GM23338 (cell line): ENCODE measurements at regions not wholly inside any gene's neighbourhood (a gene's known extent, or its start where the extent isn't known, plus 50 kb on each side); places are given as distances from the start of the nearest gene placed in this dataset.
A peak's percentile ranks its signal among the peaks of the same experiment; 100 is the strongest.

ENCODE experiments used
- ATAC-seq: fragments of 200-7000 bp; cut with Tn5 transposase; 3 replicates; pipeline ENCODE4 v1.9.1; 2020
- DNase-seq: peaks from one replicate; pipeline ENCODE4 v3.0.0-alpha.2; 2015; ENCODE audit warnings: low spot score
- H2AFZ ChIP-seq: fragments of 200-600 bp; sonication (generic); 2 replicates; pipeline ENCODE4 v1.8.0; 2016; ENCODE audit warnings: antibody characterized with exemption, mild to moderate bottlenecking, moderate library complexity
- H3F3A ChIP-seq: fragments of 200-600 bp; sonication (generic); replicated peaks from 2 replicates; pipeline ENCODE4 v1.8.0; 2017; ENCODE audit warnings: antibody characterized with exemption, mixed run types, low read depth
- H3K27ac ChIP-seq: fragments of 200-600 bp; sonication (generic); 2 replicates; pipeline ENCODE4 v1.6.1; 2016; ENCODE audit warnings: low read depth
- H3K27me3 ChIP-seq: fragments of 200-600 bp; sonication (generic); 2 replicates; pipeline ENCODE4 v1.8.0; 2016; ENCODE audit warnings: mild to moderate bottlenecking, mixed run types, moderate library complexity; ENCODE audit not compliant: insufficient read depth
- H3K36me3 ChIP-seq: fragments of 200-600 bp; sonication (generic); 2 replicates; pipeline ENCODE4 v1.8.0; 2016; ENCODE audit warnings: mild to moderate bottlenecking; ENCODE audit not compliant: insufficient read depth
- H3K4me1 ChIP-seq: fragments of 200-600 bp; sonication (generic); 2 replicates; pipeline ENCODE4 v1.8.0; 2016; ENCODE audit warnings: mild to moderate bottlenecking, moderate library complexity; ENCODE audit not compliant: insufficient read depth
- H3K4me2 ChIP-seq: fragments of 200-600 bp; sonication (generic); 2 replicates; pipeline ENCODE4 v1.7.1; 2017; ENCODE audit warnings: mixed run types
- H3K4me3 ChIP-seq: fragments of 200-600 bp; sonication (generic); 2 replicates; pipeline ENCODE4 v1.6.1; 2016; ENCODE audit warnings: mixed run types
- H3K79me2 ChIP-seq: fragments of 200-600 bp; sonication (generic); replicated peaks from 2 replicates; pipeline ENCODE4 v1.8.0; 2017; ENCODE audit warnings: mild to moderate bottlenecking; ENCODE audit not compliant: insufficient read depth
- H3K9me2 ChIP-seq: fragments of 200-600 bp; sonication (generic); 2 replicates; pipeline ENCODE4 v1.8.0; 2017; ENCODE audit not compliant: insufficient read depth
- H4K20me1 ChIP-seq: fragments of 200-600 bp; sonication (generic); replicated peaks from 2 replicates; pipeline ENCODE4 v1.8.0; 2017; ENCODE audit warnings: mild to moderate bottlenecking; ENCODE audit not compliant: insufficient read depth
- H3K27ac Mint-ChIP-seq: 2 replicates; pipeline ENCODE4 v1.8.0; 2020; ENCODE audit warnings: inconsistent platforms, mild to moderate bottlenecking, moderate library complexity, mixed read lengths
- H3K27me3 Mint-ChIP-seq: 3 replicates; pipeline ENCODE4 v1.8.0; 2022; ENCODE audit warnings: low read depth, mild to moderate bottlenecking, moderate library complexity, mixed read lengths, inconsistent platforms; ENCODE audit not compliant: insufficient read depth, poor library complexity
- H3K36me3 Mint-ChIP-seq: 3 replicates; pipeline ENCODE4 v1.8.0; 2021; ENCODE audit warnings: low read depth, mild to moderate bottlenecking, inconsistent platforms, moderate library complexity, mixed read lengths
- H3K4me1 Mint-ChIP-seq: 3 replicates; pipeline ENCODE4 v1.8.0; 2020; ENCODE audit warnings: mild to moderate bottlenecking, inconsistent platforms, mixed read lengths
- H3K4me3 Mint-ChIP-seq: 3 replicates; pipeline ENCODE4 v1.8.0; 2021; ENCODE audit warnings: moderate library complexity, mild to moderate bottlenecking, inconsistent platforms, mixed read lengths
- H3K9me3 Mint-ChIP-seq: 3 replicates; pipeline ENCODE4 v1.8.0; 2020; ENCODE audit warnings: moderate library complexity, mild to moderate bottlenecking, inconsistent platforms, mixed read lengths
- CREB1 ChIP-seq: fragments of 250-450 bp; sonication (Bioruptor Pico); IDR thresholded peaks from 2 replicates; pipeline ENCODE4 v1.5.0; 2020; ENCODE audit warnings: low read depth, mild to moderate bottlenecking, moderate library complexity
- EZH2 ChIP-seq: fragments of 200-600 bp; sonication (generic); IDR thresholded peaks from one replicate; pipeline ENCODE4 v1.8.0; 2017; ENCODE audit warnings: antibody characterized with exemption, mild to moderate bottlenecking, low read depth; ENCODE audit not compliant: unreplicated experiment
- ZNF114 ChIP-seq: fragments of 250-450 bp; sonication (Bioruptor Pico); IDR thresholded peaks from 2 replicates; pipeline ENCODE4 v1.5.0; 2020; ENCODE audit warnings: mild to moderate bottlenecking, moderate library complexity
- ZNF331 ChIP-seq: fragments of 250-450 bp; sonication (Bioruptor Pico); IDR thresholded peaks from 2 replicates; pipeline ENCODE4 v1.5.0; 2020; ENCODE audit warnings: low read depth, mild to moderate bottlenecking, moderate library complexity
- ZNF462 ChIP-seq: fragments of 250-450 bp; sonication (Bioruptor Pico); IDR thresholded peaks from 2 replicates; pipeline ENCODE4 v1.5.0; 2020; ENCODE audit warnings: mild to moderate bottlenecking, moderate library complexity

- no peak for TF ChIP-seq ZNF462 (CRISPR knock-in tag)
Observed at GRCh38 chr2:18781541-18782280, 192.3 kb upstream of the NT5C1B start (continued).

GRCh38 chr2:18777250-18777812 is 188.0 kb upstream of the NT5C1B start:
- Histone ChIP-seq H3K4me3 (no peak overlapping the region), H3F3A (no peaks in the 10 kb centered on the region), H3K4me2 (no peak overlapping the region), H2AFZ (no peak overlapping the region), H4K20me1 (no peaks in the 10 kb centered on the region), H3K79me2 (no peaks in the 10 kb centered on the region), H3K4me1 (no peaks in the 10 kb centered on the region), H3K9me2 (no peaks in the 10 kb centered on the region), H3K27me3 (peaks cover 57% of the 10 kb centered on the region), H3K27ac (no peak overlapping the region), H3K36me3 (no peaks in the 10 kb centered on the region)
- Mint-ChIP-seq H3K27me3 (peaks cover 27% of the 10 kb centered on the region), H3K4me3 (no peak overlapping the region), H3K36me3 (no peaks in the 10 kb centered on the region), H3K4me1 (no peaks in the 10 kb centered on the region), H3K9me3 (no peaks in the 10 kb centered on the region), H3K27ac (no peak overlapping the region)
- peak; percentile 38 for DNase-seq
- peak; percentile 70 for ATAC-seq
- TF ChIP-seq ZNF114 (no peak), CREB1 (no peak), ZNF462 (CRISPR knock-in tag) (no peak), EZH2 (no peak), ZNF331 (CRISPR knock-in tag) (no peak)
